Endodermal cell (in vitro differentiated cells): ENCODE measurements at regions not wholly inside any gene's neighbourhood (a gene's known extent, or its start where the extent isn't known, plus 50 kb on each side); places are given as distances from the start of the nearest gene placed in this dataset.

ENCODE experiments used
- DNase-seq: peaks from one replicate; pipeline ENCODE4 v3.0.0-alpha.2; 2017
- H3K27ac ChIP-seq: 2 replicates; pipeline ENCODE4 v1.5.1; 2013; ENCODE audit warnings: mild to moderate bottlenecking, low read depth, low read length, moderate library complexity
- H3K27me3 ChIP-seq: 2 replicates; pipeline ENCODE4 v1.6.1; 2013; ENCODE audit warnings: mild to moderate bottlenecking, low read length, moderate library complexity; ENCODE audit not compliant: insufficient read depth, control insufficient read depth, poor library complexity, severe bottlenecking
- H3K36me3 ChIP-seq: 2 replicates; pipeline ENCODE4 v1.7.0; 2013; ENCODE audit warnings: mild to moderate bottlenecking, low read length, moderate library complexity; ENCODE audit not compliant: control insufficient read depth, insufficient read depth
- H3K4me1 ChIP-seq: one replicate; pipeline ENCODE4 v1.7.0; 2013; ENCODE audit warnings: low read length; ENCODE audit not compliant: control insufficient read depth, insufficient read depth
- H3K4me3 ChIP-seq: 2 replicates; pipeline ENCODE4 v1.5.1; 2013; ENCODE audit warnings: mild to moderate bottlenecking, low read length, moderate library complexity
- H3K9ac ChIP-seq: 2 replicates; pipeline ENCODE4 v1.6.1; 2013; ENCODE audit warnings: mild to moderate bottlenecking, low read length, moderate library complexity; ENCODE audit not compliant: poor library complexity, severe bottlenecking; ENCODE audit errors: extremely low read depth
- H3K9me3 ChIP-seq: 2 replicates; pipeline ENCODE4 v1.6.1; 2013; ENCODE audit warnings: mild to moderate bottlenecking, low read length, moderate library complexity; ENCODE audit not compliant: control insufficient read depth
- H3K27ac Mint-ChIP-seq: 2 replicates; pipeline ENCODE4 v1.8.0; 2020; ENCODE audit warnings: mixed read lengths
- H3K27me3 Mint-ChIP-seq: 2 replicates; pipeline ENCODE4 v1.8.0; 2021; ENCODE audit warnings: mild to moderate bottlenecking, mixed read lengths; ENCODE audit not compliant: insufficient read depth
- H3K36me3 Mint-ChIP-seq: 2 replicates; pipeline ENCODE4 v1.8.0; 2020; ENCODE audit warnings: low read depth, mixed read lengths
- H3K4me1 Mint-ChIP-seq: 2 replicates; pipeline ENCODE4 v1.8.0; 2020; ENCODE audit warnings: mixed read lengths
- H3K4me3 Mint-ChIP-seq: 2 replicates; pipeline ENCODE4 v1.8.0; 2020; ENCODE audit warnings: mild to moderate bottlenecking, moderate library complexity, mixed read lengths
- H3K9me3 Mint-ChIP-seq: 2 replicates; pipeline ENCODE4 v1.8.0; 2020; ENCODE audit warnings: mild to moderate bottlenecking, mixed read lengths
- CTCF ChIP-seq: fragments of 200-600 bp; sonication (generic); conservative IDR thresholded peaks from 2 replicates; pipeline ENCODE4 v1.5.0; 2021; ENCODE audit warnings: antibody characterized with exemption, mild to moderate bottlenecking
- WGBS, 2 experiments: methylation state at CpG; one replicate each; pipeline versions ENCODE4 v1.1.5 to v1.1.7; 2013; ENCODE audit warnings: missing lambda C conversion rate in 2 of 2, mixed read lengths in 1 of 2; ENCODE audit not compliant: insufficient coverage in 1 of 2, insufficient read length in 1 of 2; 5-methylcytosine and 5-hydroxymethylcytosine counted together

- Mint-ChIP-seq H3K4me3 (no peak overlapping the region), H3K36me3 (peaks cover 14% of the 10 kb centered on the region), H3K27me3 (peaks cover 2% of the 10 kb centered on the region), H3K9me3 (peaks cover 53% of the 10 kb centered on the region), H3K4me1 (peaks cover 11% of the 10 kb centered on the region), H3K27ac (no peak overlapping the region)
- TF ChIP-seq CTCF = no peak
- Histone ChIP-seq H3K4me3 (no peak overlapping the region), H3K27ac (no peak overlapping the region), H3K27me3 (no peaks in the 10 kb centered on the region), H3K9me3 (peaks cover 21% of the 10 kb centered on the region), H3K36me3 (no peaks in the 10 kb centered on the region), H3K9ac (no peak overlapping the region), H3K4me1 (peaks cover 6% of the 10 kb centered on the region)
- DNase-seq = no peak
- 86 to 88% methylated on average over 16 of the region's 16 CpGs for WGBS, 2 experiments
Measured at GRCh38 chr5:173671121-173671949, 54.9 kb upstream of the BOD1 start.

DNA sequence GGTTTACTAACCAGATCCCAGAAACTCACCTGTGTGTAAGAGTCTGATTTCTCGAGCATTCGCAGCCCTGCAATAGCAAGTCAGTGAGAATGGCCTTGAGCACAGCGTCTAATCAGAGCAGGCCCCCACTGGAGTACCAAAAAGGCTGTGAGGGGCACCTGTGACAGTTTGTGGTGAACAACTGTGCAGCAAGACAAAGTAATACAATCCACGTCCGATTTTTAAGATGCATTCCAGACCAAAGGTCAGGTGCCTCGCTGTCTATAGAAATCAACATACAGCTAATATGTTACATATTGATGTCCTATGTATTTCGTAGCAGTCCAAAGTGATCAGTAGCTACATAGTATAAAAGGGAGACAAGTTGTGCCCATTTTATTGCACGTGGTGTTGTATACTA, 55.7 kb upstream of the BOD1 start:
- no peak for DNase-seq
- Histone ChIP-seq H3K4me1 (peaks cover 6% of the 10 kb centered on the region), H3K4me3 (no peak overlapping the region), H3K9ac (no peak overlapping the region), H3K27me3 (no peaks in the 10 kb centered on the region), H3K27ac (no peak overlapping the region), H3K9me3 (peaks cover 21% of the 10 kb centered on the region), H3K36me3 (no peaks in the 10 kb centered on the region)
- H3K27me3 Mint-ChIP-seq = peaks cover 2% of the 10 kb centered on the region
- no peak overlapping the region for H3K27ac Mint-ChIP-seq
- peaks cover 18% of the 10 kb centered on the region for H3K36me3 Mint-ChIP-seq
- no peak for TF ChIP-seq CTCF
- WGBS, 2 experiments = 91 to 96% methylated on average over 5 to 8 of the region's 8 CpGs
- H3K4me1 Mint-ChIP-seq = peaks cover 11% of the 10 kb centered on the region
- H3K4me3 Mint-ChIP-seq = no peak overlapping the region
- H3K9me3 Mint-ChIP-seq = peaks cover 59% of the 10 kb centered on the region

GRCh38 chr5:173672891-173673290, 56.4 kb upstream of the BOD1 start:
- H3K36me3 ChIP-seq = no peaks in the 10 kb centered on the region
- H3K4me3 Mint-ChIP-seq = no peak overlapping the region
- peaks cover 11% of the 10 kb centered on the region for H3K4me1 Mint-ChIP-seq
- peaks cover 6% of the 10 kb centered on the region for H3K4me1 ChIP-seq
- TF ChIP-seq CTCF = no peak
- H3K27me3 ChIP-seq = no peaks in the 10 kb centered on the region
- 88 to 96% methylated on average over 8 to 11 of the region's 11 CpGs for WGBS, 2 experiments
- H3K27me3 Mint-ChIP-seq = no peaks in the 10 kb centered on the region
- H3K36me3 Mint-ChIP-seq = peaks cover 18% of the 10 kb centered on the region
- no peak overlapping the region for H3K27ac Mint-ChIP-seq
- DNase-seq = no peak
- no peak overlapping the region for H3K9ac ChIP-seq
- peak overlapping the region; percentile 18 for H3K27ac ChIP-seq
- H3K9me3 Mint-ChIP-seq = peaks cover 54% of the 10 kb centered on the region
- H3K9me3 ChIP-seq = peaks cover 21% of the 10 kb centered on the region
- no peak overlapping the region for H3K4me3 ChIP-seq
